Body of pancreas (tissue), 4 donors: ENCODE measurements at regions not wholly inside any gene's neighbourhood (a gene's known extent, or its start where the extent isn't known, plus 50 kb on each side); places are given as distances from the start of the nearest gene placed in this dataset.

Source experiments
- ATAC-seq: fragments of 150-250 bp; one replicate; pipeline ENCODE4 v1.9.1; 2016
- DNase-seq, 4 donors: peaks; one replicate each; pipeline ENCODE4 v3.0.0-alpha.2; 2019
- H3K27ac ChIP-seq, 4 donors: fragments of 200-600 bp; sonication (generic); 1 replicate in 3 of 4; 2 replicates in 1 of 4; pipeline versions ENCODE4 v1.5.1 to v1.6.1; 2016 to 2019; ENCODE audit warnings: mild to moderate bottlenecking in 1 of 4, mixed read lengths in 1 of 4, moderate library complexity in 1 of 4
- H3K27me3 ChIP-seq, 2 donors: fragments of 200-600 bp; sonication (generic); one replicate each; pipeline ENCODE4 v1.6.0; 2016; ENCODE audit warnings: mild to moderate bottlenecking in 1 of 2
- H3K36me3 ChIP-seq, 2 donors: fragments of 200-600 bp; sonication (generic); replicated peaks in 1 of 2; 2 replicates each; pipeline ENCODE4 v1.5.1; 2016; ENCODE audit warnings: low read depth in 2 of 2; ENCODE audit not compliant: insufficient read depth in 1 of 2
- H3K4me1 ChIP-seq: fragments of 200-600 bp; sonication (generic); one replicate; pipeline ENCODE4 v1.6.0; 2016
- H3K4me3 ChIP-seq, 2 donors: fragments of 200-600 bp; sonication (generic); 1 replicate in 1 of 2; 2 replicates in 1 of 2; pipeline ENCODE4 v1.5.1; 2016 to 2019
- H3K9me3 ChIP-seq, 3 donors: fragments of 200-600 bp; sonication (generic); 1 replicate in 2 of 3; 2 replicates in 1 of 3; pipeline ENCODE4 v1.5.1; 2016
- POLR2A ChIP-seq, 3 donors: fragments of 450-650 bp; IDR thresholded peaks; one replicate each; pipeline ENCODE4 v1.6.1; 2016; ENCODE audit warnings: antibody characterized with exemption in 3 of 3, mild to moderate bottlenecking in 2 of 3
- WGBS, 2 donors: methylation state at CpG; one replicate each; pipeline ENCODE4 v1.1.5; 2017; 5-methylcytosine and 5-hydroxymethylcytosine counted together
- intact Hi-C: fragments of 100-400 bp; cut with DNase I; formaldehyde crosslinking; loops from one replicate; pipeline ENCODE4 v1.15.1; 2023
- TF ChIP-seq, protein P1 (sequence below), 7 experiments: fragments of 450-650 bp in 4 of 7; fragments of 200-600 bp in 3 of 7; sonication (generic) in 3 of 7; IDR thresholded peaks; one replicate each; pipeline ENCODE4 v1.5.1; 2016 to 2019; ENCODE audit warnings: antibody characterized with exemption in 7 of 7

DNA sequence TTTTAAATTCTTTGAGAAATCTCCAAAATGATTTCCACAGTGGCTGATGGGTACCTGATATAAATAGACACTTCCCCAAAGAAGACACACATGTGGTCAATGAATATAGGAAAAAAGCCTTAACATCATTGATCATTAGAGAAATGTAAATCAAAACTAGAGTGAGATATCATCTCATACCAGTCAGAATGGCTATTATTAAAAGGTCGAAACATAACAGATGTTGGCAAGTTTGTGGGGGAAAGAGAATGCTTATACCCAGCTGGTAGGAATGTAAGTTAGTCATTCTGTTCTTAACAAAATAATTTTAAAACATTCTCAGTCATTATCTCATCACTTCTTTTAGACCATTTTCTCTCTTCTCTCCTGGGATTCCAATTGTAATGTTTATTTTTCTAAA, 1666.0 kb upstream of the ACO1 start:
- Histone ChIP-seq H3K4me3 (no peak overlapping the region), H3K36me3 (no peaks in the 10 kb centered on the region), H3K9me3 (no peaks in the 10 kb centered on the region), H3K4me1 (no peaks in the 10 kb centered on the region), H3K27me3 (no peaks in the 10 kb centered on the region), H3K27ac (no peak overlapping the region)
- ATAC-seq (no peak), DNase-seq (no peak)
- intact Hi-C loops = no loop called here
- TF ChIP-seq, protein P1, sequence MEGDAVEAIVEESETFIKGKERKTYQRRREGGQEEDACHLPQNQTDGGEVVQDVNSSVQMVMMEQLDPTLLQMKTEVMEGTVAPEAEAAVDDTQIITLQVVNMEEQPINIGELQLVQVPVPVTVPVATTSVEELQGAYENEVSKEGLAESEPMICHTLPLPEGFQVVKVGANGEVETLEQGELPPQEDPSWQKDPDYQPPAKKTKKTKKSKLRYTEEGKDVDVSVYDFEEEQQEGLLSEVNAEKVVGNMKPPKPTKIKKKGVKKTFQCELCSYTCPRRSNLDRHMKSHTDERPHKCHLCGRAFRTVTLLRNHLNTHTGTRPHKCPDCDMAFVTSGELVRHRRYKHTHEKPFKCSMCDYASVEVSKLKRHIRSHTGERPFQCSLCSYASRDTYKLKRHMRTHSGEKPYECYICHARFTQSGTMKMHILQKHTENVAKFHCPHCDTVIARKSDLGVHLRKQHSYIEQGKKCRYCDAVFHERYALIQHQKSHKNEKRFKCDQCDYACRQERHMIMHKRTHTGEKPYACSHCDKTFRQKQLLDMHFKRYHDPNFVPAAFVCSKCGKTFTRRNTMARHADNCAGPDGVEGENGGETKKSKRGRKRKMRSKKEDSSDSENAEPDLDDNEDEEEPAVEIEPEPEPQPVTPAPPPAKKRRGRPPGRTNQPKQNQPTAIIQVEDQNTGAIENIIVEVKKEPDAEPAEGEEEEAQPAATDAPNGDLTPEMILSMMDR (IDR thresholded peaks at IDR 0.05) = no peak
- TF ChIP-seq POLR2A (IDR thresholded peaks at IDR 0.05) = no peak
- WGBS, 2 donors = 53 to 73% methylated on average over 1 of the region's 1 CpG

DNA sequence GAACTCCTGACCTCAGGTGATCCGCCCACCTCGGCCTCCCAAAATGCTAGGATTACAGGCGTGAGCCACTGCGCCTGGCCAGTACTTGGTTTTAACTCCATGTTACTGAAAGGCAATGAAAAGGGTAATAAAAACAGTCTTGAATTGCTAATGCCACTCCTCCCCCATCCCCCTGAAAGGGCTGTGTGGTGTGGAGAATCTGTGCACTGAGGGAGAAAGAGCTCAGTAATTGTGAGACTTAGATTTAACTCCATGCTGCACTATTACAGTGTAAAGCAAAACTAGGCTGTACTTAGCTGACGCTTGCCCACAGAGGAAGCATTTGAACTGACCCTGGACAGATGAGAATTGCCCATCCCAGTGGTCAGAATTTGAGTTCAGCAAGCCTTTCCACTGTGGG, 1662.4 kb upstream of the ACO1 start:
- no peak overlapping the region for H3K4me3 ChIP-seq
- TF ChIP-seq POLR2A (IDR thresholded peaks at IDR 0.05) = no peak
- TF ChIP-seq, protein P1 (IDR thresholded peaks at IDR 0.05) = no peak
- no peak overlapping the region for H3K27ac ChIP-seq
- WGBS, 2 donors = 78 to 80% methylated on average over 5 of the region's 5 CpGs
- no peak for ATAC-seq
- intact Hi-C loops = no loop called here
- no peaks in the 10 kb centered on the region for H3K9me3 ChIP-seq
- no peaks in the 10 kb centered on the region for H3K36me3 ChIP-seq
- H3K27me3 ChIP-seq = no peaks in the 10 kb centered on the region
- no peak for DNase-seq
- no peaks in the 10 kb centered on the region for H3K4me1 ChIP-seq

DNA sequence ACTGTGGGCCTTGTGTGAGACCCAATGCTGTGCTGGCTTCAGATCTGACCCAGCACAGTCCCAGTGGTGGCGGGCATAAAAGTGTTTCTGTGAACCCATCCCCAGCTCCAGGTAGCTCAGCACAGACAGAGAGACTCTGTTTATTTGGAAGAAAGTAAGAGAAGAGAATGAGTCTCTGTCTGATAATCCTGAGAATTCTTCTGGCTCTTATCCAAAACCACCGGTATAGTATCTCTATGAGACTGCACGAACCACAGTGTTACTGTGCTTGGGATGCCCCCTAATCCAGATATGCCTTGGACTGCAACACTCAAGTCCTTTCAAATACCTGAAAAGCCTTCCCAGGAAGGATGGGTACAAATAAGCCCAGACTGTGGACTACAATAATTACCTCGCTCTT, 1660.8 kb upstream of the ACO1 start:
- H3K9me3 ChIP-seq = no peaks in the 10 kb centered on the region
- no peak overlapping the region for H3K4me3 ChIP-seq
- 51 to 68% methylated on average over 3 to 4 of the region's 4 CpGs for WGBS, 2 donors
- H3K36me3 ChIP-seq = no peaks in the 10 kb centered on the region
- DNase-seq (no peak), ATAC-seq (no peak)
- no peak for TF ChIP-seq POLR2A (IDR thresholded peaks at IDR 0.05)
- TF ChIP-seq, protein P1 (IDR thresholded peaks at IDR 0.05) = no peak
- H3K4me1 ChIP-seq = no peaks in the 10 kb centered on the region
- intact Hi-C loops = no loop called here
- no peaks in the 10 kb centered on the region for H3K27me3 ChIP-seq
- no peak overlapping the region for H3K27ac ChIP-seq

DNA sequence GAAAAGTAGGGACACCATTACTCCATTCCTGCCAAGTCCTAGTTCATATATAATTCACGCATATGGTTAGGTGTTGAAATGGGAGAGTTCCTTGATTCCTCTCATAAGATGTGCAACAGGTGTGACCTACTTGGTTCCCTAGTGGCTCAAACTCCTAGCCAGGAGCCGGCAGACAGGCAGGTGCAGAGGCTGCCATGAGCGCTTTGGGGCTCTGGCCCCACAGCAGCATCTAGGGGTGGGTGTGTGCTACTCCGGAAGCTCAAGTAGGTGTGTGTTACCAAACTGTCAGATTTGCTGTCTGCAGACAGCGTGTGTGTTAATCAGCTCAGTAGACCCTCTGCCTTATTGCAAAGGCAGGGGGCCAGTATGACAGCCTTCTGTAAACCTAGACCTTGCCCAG, 1652.4 kb upstream of the ACO1 start:
- ATAC-seq (no peak), DNase-seq (no peak)
- TF ChIP-seq, protein P1 (IDR thresholded peaks at IDR 0.05) = no peak
- no peak for TF ChIP-seq POLR2A (IDR thresholded peaks at IDR 0.05)
- Histone ChIP-seq H3K36me3 (no peaks in the 10 kb centered on the region), H3K27me3 (no peaks in the 10 kb centered on the region), H3K4me3 (no peak overlapping the region), H3K9me3 (no peaks in the 10 kb centered on the region), H3K27ac (no peak overlapping the region), H3K4me1 (no peaks in the 10 kb centered on the region)
- 74 to 81% methylated on average over 5 of the region's 5 CpGs for WGBS, 2 donors
- intact Hi-C loops = no loop called here

DNA sequence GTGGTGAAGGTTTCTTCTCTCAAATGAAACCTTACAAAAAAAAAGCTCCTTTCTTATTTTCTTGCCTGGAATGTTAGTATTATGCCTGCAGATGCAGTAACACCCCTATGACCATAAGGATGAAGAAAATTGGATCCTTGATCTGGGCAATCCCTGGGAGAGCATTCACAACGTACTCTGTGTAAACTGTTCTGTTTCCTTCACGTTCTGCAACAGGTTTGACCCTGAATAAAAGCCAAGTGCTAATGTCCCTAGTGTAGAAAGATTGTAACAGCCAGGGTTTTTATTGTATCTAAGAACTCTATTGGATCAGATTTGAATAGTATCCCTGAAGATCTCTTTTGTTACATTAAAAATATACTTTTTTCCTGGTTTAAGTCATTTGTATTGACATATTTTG, 1639.6 kb upstream of the ACO1 start:
- H3K36me3 ChIP-seq = no peaks in the 10 kb centered on the region
- ATAC-seq (no peak), DNase-seq (no peak)
- H3K9me3 ChIP-seq = no peaks in the 10 kb centered on the region
- 25 to 38% methylated on average over 2 of the region's 2 CpGs for WGBS, 2 donors
- no peaks in the 10 kb centered on the region for H3K4me1 ChIP-seq
- H3K27ac ChIP-seq = no peak overlapping the region
- H3K4me3 ChIP-seq = no peak overlapping the region
- H3K27me3 ChIP-seq = no peaks in the 10 kb centered on the region
- intact Hi-C loops = no loop called here
- no peak for TF ChIP-seq POLR2A (IDR thresholded peaks at IDR 0.05)
- TF ChIP-seq, protein P1 (IDR thresholded peaks at IDR 0.05) = no peak
